Progenitor cell of endocrine pancreas (in vitro differentiated cells): ENCODE measurements at regions not wholly inside any gene's neighbourhood (a gene's known extent, or its start where the extent isn't known, plus 50 kb on each side); places are given as distances from the start of the nearest gene placed in this dataset.
A peak's percentile ranks its signal among the peaks of the same experiment; 100 is the strongest.

Experiments used
- DNase-seq: peaks from one replicate; pipeline ENCODE4 v3.0.0; 2021; ENCODE audit warnings: low spot score; ENCODE audit not compliant: unreplicated experiment
- H3K27ac Mint-ChIP-seq: 2 replicates; pipeline ENCODE4 v1.8.0; 2021; ENCODE audit warnings: mild to moderate bottlenecking, moderate library complexity, mixed read lengths
- H3K27me3 Mint-ChIP-seq: 2 replicates; pipeline ENCODE4 v1.8.0; 2021; ENCODE audit warnings: mixed read lengths
- H3K36me3 Mint-ChIP-seq: 2 replicates; pipeline ENCODE4 v1.8.0; 2022; ENCODE audit warnings: mixed read lengths; ENCODE audit not compliant: insufficient read depth
- H3K4me1 Mint-ChIP-seq: 2 replicates; pipeline ENCODE4 v1.8.0; 2021; ENCODE audit warnings: low read depth, mixed read lengths
- H3K4me3 Mint-ChIP-seq: 2 replicates; pipeline ENCODE4 v1.8.0; 2021; ENCODE audit warnings: low read depth, mild to moderate bottlenecking, moderate library complexity, mixed read lengths
- H3K9me3 Mint-ChIP-seq: 2 replicates; pipeline ENCODE4 v1.8.0; 2021; ENCODE audit warnings: low read depth, mixed read lengths
- CTCF ChIP-seq: fragments of 200-600 bp; sonication (generic); IDR thresholded peaks from one replicate; pipeline ENCODE4 v1.5.0; 2021; ENCODE audit warnings: antibody characterized with exemption, mild to moderate bottlenecking; ENCODE audit not compliant: unreplicated experiment

- Mint-ChIP-seq H3K9me3 (no peaks in the 10 kb centered on the region), H3K4me3 (no peak overlapping the region), H3K27me3 (no peaks in the 10 kb centered on the region), H3K4me1 (peaks cover 2% of the 10 kb centered on the region), H3K27ac (peak overlapping the region; percentile 20), H3K36me3 (no peaks in the 10 kb centered on the region)
- no peak for TF ChIP-seq CTCF
- no peak for DNase-seq
Measured at GRCh38 chr2:41379496-41380221, 668.2 kb upstream of the PKDCC start.

- DNase-seq = no peak
- Mint-ChIP-seq H3K27ac (no peak overlapping the region), H3K4me1 (peaks cover 2% of the 10 kb centered on the region), H3K9me3 (no peaks in the 10 kb centered on the region), H3K27me3 (no peaks in the 10 kb centered on the region), H3K4me3 (no peak overlapping the region), H3K36me3 (no peaks in the 10 kb centered on the region)
- TF ChIP-seq CTCF = no peak
Measured at GRCh38 chr2:41381701-41382100, 666.1 kb upstream of the PKDCC start.

- DNase-seq = no peak
- H3K9me3 Mint-ChIP-seq = no peaks in the 10 kb centered on the region
Measured at GRCh38 chr2:41387519-41387918, 660.3 kb upstream of the PKDCC start.

GRCh38 chr2:41393621-41394020 lies 654.2 kb upstream of the PKDCC start:
- TF ChIP-seq CTCF = no peak
- Mint-ChIP-seq H3K4me1 (no peaks in the 10 kb centered on the region), H3K27me3 (no peaks in the 10 kb centered on the region), H3K36me3 (no peaks in the 10 kb centered on the region), H3K4me3 (no peak overlapping the region), H3K27ac (no peak overlapping the region), H3K9me3 (peaks cover 4% of the 10 kb centered on the region)
- no peak for DNase-seq

More at GRCh38 chr2:41387519-41387918, 660.3 kb upstream of the PKDCC start:
- no peaks in the 10 kb centered on the region for H3K36me3 Mint-ChIP-seq
- H3K27me3 Mint-ChIP-seq = no peaks in the 10 kb centered on the region
- no peaks in the 10 kb centered on the region for H3K4me1 Mint-ChIP-seq
- no peak overlapping the region for H3K4me3 Mint-ChIP-seq
- H3K27ac Mint-ChIP-seq = no peak overlapping the region
- no peak for TF ChIP-seq CTCF

- no peak for DNase-seq
- Mint-ChIP-seq H3K9me3 (peaks cover 4% of the 10 kb centered on the region), H3K27ac (no peak overlapping the region), H3K4me3 (no peak overlapping the region), H3K4me1 (no peaks in the 10 kb centered on the region), H3K27me3 (no peaks in the 10 kb centered on the region), H3K36me3 (no peaks in the 10 kb centered on the region)
- TF ChIP-seq CTCF = no peak
Measured at GRCh38 chr2:41394541-41394940, 653.3 kb upstream of the PKDCC start.
